ENCODE measurements at regions not wholly inside any gene's neighbourhood (a gene's known extent, or its start where the extent isn't known, plus 50 kb on each side); places are given as distances from the start of the nearest gene placed in this dataset.

DNA sequence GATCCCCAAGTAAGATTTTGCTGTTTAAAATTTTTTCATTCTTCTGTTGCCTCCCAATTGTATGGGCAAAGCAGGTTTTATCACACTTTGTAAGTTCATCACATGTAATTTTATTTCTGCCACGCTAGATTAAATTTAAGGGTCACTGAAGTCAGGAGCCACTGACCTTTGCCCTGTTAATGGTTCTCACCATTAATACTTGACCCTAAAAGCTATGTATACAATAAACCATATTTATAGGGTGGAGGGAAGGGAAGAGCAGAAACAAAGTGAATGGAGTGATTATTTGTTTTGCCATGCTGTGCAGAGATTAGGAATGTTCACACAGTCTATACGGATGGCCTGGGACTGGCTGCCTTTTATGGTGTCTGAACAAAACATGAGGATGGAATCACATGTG, 186.7 kb downstream of the BMP2 start:
- DNase-seq (ENCODE audit: low read depth) = no peak

DNA sequence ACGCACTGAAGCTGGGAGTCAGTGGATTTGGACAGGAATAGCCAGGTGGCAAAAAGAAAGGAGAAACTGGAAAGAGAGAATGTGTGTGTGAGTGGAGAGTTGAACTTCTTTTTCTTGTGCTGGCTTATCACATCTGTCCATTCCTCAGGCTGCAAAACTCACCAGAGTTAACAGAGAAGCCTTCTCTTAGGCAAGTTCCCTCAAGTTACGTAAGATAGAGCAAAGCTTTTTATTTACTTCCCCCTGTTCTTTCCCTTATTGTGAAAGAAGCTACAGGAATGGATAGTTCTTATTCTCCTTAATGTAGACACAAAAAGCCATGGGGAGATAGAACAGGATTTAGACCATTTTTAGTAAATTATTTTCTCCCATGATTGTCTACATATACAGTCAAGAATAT, 188.6 kb downstream of the BMP2 start:
- DNase-seq (ENCODE audit: low read depth) = no peak

DNA sequence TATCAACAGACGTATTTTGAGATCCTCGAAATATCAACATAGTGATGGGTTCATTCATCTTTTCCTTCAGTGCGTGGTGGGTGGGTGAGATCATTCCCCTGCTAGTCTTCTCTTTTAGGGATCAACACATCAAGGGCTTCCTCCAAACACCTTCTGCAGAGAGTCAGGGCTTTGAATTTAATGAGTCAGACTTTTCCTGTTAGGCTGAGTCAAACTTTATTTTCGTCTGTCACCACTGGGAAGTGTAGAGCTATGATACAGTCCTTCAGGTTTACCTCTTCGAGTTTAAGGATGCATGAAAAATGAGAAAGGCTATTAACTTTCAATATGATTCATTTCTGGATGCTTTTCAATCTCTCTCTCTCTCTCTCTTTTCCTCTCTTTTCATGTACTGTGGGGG, 189.1 kb downstream of the BMP2 start:
- DNase-seq (ENCODE audit: low read depth) = no peak

DNA sequence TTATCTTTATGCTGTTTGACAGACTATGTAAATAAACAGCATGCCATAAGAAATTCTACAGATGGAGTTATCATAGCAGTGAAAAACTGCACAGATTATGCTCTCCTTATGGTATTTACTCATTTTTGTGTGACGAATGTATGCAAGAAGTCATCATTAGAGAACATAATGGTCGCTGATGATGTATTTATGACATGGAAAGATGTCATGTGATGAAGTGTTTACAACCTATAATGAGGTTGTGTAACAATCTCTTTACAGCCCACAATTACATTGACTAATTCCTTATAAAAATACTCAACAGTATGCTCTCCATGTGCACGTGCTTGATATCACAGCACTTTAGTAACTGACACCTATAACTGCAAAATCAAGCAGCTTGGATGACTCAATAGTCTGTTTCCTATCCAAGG, 192.4 kb downstream of the BMP2 start:
- no peak for DNase-seq (ENCODE audit: low read depth)

DNA sequence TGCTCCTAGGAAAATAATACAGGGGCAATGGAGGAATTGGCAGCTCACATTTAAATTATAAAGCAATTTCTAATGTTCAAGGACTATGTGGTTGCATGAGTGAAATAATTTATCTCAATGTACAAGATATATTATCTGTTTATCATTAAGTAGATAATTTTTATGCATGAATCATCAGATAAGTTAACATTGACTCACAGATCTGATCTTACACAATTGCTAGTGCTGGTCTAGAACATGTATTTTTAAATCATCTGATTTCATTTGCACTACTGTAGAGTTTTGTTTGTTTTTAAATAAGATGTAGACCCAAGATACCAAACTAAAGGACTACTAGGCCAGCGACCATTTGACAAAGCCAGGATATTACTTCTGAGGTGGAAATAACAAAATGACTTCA, 199.2 kb downstream of the BMP2 start:
- DNase-seq (ENCODE audit: low read depth) = no peak

DNA sequence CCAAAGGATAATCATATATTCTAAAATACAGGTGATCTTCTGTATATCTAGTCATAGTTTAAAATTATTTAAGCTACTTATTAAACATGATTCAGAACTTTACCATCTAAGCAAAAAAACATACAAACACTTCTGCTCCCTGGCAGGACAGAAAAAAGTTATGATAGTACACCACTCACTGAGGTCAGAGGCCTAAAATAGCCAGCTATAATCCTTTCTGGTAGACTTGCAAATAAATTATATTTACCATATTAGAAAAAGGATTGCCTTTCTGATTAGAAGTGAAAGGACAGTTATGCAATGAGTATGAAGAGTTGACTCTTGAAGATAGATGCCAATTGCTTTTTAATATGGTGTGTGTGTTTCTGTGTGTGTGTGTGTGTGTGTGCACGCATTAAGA, 207.4 kb downstream of the BMP2 start:
- no peak for DNase-seq (ENCODE audit: low read depth)

DNA sequence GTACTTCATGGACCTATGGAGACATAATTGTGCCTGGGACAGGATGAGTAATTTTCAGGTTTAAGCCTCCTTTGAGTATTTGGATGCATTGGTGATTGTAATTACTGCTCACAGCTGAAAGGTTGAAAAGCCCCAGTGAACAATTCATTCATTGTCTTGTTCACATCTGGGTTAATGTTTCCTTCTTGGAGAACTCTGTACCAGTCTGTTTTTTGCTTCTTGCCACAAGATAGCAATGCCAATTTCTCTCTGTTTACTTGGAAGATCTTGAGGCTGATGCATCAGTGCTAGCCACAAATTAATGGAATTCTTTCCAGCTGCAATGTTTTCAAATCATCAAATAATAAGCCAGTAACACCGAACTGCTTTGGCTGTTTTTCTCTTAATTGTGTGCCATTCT, 207.8 kb downstream of the BMP2 start:
- DNase-seq (ENCODE audit: low read depth) = no peak

DNA sequence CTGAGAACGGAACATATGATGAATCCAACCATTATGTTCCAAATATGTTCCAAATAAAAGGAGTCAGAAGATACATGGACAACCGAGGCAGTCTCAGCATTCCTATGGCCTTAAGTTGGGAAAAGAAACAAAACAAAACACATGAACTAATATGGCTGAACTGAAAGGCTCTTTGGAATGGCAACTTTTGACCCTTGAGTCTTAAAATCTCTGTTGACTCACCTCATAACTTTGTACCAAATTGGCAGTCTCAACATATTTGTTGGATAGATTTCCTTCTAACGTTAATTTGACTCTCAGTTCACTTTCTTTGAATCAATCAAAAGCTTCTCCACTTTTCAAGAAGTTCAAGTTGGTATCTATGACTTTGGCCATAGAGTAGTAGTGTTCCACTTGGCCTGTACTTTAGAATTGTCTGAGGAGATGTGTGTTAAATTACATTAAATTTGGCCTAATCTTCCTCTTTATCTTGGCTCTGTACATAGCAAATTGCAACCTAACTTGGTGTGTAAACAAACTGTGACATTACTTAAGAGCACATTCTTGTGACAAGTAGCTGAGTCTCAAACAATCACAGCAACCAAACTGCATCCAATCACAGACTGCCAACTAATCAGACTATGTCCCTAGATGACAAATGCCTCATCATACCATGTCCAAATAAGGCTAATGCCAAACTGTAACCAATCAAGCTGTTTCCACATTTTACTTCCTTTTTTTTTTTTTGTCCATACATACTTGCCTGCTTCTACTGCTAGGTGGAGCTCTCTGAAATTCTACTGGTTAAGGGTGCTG, 208.8 kb downstream of the BMP2 start:
- no peak for DNase-seq (ENCODE audit: low read depth)

DNA sequence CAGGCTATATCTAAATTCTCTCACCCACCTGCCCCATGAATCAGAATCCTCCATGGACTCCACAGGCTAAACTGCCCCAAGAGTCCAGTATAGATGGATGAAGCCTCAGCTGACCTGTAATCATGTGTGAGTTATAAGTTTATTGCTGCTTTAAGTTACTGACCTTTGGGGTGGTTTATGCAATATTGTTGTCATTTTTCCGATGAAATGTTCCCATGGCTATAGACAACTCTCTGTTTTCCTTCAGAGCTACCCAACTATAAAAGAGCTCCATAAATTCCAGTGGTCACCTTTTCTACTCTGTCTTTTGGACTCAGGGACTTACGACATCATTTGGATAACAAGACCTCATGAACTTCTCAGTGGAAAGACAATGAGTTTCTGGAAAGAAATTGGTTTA, 212.1 kb downstream of the BMP2 start:
- no peak for DNase-seq (ENCODE audit: low read depth)

DNA sequence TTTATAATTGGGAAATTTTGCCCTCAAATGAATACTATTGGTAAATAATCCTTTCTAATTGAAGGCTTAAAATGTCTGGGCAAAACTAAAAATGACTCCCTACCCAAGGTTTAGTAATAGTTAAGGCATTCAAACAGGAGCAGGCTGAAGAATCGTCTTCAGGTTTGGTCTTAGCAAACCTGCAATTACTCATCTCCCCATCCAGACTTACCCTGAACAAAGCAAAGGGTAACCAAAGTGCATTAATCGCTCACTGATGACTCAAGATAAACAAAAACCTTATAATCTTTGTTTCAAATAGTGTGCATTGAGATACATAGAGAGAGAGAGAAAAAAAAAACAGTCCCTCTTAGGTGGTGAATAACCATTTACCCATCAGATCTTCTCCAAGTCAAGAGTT, 225.5 kb downstream of the BMP2 start:
- DNase-seq (ENCODE audit: low read depth) = no peak

DNA sequence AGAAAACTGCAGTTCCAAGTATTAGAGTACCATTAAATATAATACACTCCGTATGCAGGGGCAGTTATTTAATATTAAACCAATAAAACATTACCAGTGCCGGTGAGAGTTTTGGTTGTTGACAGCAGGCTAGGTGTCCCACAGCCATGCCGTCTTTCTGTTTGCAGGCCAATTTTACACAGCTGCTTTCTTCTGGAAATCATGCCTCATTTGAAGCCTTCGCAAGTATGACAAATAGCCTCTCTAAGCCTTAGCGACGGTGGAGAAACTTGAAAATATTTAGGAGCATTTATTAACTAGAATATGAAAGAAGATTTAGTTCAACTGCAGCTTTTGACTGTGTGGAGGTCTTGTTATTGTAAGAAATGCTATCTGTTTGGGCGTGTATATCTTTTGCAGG, 226.0 kb downstream of the BMP2 start:
- DNase-seq (ENCODE audit: low read depth) = no peak

DNA sequence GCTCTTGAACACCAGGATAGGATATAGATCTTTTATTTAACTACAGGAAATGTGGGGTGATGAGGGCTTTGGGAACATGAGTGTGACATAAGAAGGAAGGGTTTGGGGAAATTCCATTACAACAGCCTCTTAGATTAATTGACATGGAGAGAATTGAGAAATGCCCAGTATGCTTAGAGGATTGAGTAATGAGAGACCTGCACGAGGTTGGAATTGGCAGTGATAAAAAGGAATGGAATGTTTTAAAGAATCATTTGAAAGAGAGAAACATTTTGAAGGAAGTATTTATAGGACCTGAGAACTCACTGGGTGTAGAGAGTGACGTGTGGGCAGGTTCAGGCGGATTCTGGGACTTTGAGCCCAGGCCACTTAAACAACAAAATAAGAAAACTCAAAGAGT, 227.0 kb downstream of the BMP2 start:
- no peak for DNase-seq (ENCODE audit: low read depth)

DNA sequence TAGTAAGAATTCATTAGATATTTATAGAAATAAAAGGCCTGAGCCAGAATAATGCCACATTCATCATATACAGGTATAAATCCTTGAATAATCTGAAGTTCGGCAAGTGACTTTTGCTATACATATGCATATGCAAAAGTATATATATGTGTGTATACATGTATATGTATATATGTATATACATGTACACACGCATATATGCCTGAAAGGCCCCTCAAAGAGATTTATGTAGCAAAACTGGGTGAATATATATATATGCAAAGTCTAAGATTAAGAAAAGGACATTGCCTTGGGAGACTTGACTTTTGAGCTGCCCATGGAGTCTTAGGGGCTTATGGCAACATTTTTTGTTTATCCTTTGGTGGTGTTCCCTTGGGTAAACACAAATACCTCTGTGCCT, 231.4 kb downstream of the BMP2 start:
- no peak for DNase-seq (ENCODE audit: low read depth)

DNA sequence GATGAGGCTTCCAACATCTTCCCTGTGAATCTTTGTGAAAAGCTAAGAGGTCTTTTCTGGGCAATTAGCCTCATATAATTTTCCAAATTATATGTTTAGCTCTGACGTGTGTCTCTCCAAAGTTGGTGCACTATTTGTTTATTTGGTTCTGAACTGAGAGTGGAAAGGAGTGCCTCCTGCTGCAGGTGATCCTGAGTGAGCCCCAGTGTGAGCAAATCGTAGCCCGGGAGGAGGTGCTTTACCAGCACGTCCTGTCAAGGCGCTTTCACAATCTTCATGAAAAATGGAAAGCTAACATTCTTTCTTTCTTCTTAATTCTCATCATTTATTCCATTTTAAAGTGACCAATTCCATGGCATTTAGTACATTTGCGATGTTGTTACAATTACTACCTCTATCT, 231.9 kb downstream of the BMP2 start:
- no peak for DNase-seq (ENCODE audit: low read depth)

DNA sequence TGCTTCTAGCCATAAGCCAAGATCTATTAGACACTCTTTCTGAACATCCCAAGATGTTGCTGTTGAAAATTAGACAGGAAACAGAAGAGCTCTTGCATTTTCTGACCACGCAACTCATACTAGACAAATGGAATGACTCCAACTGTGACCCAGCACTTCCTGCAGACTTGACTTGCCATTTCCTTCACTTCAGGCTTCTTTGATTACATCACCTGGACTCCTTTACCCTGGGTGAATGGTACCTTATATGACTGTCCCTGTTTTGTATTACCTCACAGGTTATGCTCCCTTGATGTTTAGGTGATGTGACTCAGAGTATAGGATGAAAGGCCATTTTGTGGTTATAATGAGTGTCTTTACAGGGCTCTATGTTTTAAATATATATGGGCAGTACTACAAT, 236.1 kb downstream of the BMP2 start:
- no peak for DNase-seq (ENCODE audit: low read depth)

DNA sequence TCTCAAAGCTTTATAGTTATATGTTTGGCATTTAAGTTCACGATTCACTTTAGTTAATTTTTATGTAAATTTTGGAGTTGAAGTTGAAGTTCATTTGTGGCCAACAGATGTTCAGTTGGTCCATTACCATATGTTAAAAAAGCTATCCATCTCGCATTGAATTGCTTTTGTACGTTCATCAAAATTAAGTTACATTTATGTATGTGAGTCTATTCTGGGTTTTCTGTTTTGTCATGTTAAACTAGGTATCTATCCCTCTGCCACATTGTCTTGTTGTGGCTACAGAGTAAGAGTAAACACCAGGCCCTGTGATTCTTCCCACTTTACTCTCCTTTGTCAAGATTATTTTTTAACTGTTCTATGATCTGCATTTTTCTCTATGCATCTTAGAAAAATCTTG, 237.3 kb downstream of the BMP2 start:
- no peak for DNase-seq (ENCODE audit: low read depth)

DNA sequence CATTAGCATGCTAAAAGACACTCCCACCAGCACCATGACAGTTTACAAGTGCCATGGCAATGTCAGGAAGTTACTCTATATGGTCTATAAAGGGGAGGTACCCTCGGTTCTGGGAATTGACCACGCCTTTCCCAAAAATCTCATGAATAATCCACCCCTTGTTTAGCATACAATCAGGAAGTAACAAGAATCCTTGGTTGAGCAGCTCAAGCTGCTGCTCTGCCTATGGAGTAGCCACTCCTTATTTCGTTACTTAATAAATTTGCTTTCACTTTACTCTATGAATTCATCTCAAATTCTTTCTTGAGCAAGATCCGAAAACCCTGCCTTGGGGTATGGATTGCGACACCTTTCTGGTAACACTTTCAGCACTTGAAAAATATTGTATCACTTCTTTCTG, 243.0 kb downstream of the BMP2 start:
- DNase-seq (ENCODE audit: low read depth) = no peak

DNA sequence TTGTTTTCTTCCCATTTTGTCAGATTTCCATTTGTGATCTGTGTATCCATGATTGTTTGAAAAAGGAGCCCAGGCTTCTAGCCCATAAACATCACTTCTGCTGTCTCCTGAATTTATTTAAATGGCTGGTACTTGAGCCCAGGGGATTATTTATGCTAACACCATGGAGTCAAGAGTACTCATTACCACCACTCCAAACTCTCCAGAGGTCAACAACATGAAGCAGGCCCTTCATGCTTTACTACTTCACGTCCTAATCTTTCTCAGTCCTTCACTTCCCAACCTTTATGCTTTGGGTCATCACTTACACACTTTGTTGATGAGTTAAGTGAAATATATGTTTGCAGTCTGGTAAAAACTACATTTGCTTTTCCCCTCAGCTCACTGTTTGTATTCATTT, 247.8 kb downstream of the BMP2 start:
- no peak for DNase-seq (ENCODE audit: low read depth)

DNA sequence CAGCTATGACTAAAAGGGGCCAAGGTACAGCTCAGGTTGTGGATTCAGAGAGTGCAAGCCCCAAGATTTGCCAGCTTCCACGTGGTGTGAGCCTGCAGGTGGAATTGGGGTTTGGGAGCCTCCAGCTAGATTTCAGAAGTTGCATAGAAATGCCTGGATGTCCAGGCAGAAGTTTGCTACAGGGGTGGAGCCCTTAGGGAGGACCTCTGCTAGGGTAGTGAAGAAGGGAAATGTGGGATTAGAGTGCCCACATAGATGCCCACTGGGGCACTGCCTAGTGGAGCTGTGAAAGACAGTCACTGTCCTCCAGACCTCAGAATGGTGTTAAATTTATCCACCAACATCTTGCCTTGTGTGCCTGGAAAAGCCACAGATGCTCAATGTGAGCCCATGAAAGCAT, 255.1 kb downstream of the BMP2 start:
- DNase-seq (ENCODE audit: low read depth) = no peak

DNA sequence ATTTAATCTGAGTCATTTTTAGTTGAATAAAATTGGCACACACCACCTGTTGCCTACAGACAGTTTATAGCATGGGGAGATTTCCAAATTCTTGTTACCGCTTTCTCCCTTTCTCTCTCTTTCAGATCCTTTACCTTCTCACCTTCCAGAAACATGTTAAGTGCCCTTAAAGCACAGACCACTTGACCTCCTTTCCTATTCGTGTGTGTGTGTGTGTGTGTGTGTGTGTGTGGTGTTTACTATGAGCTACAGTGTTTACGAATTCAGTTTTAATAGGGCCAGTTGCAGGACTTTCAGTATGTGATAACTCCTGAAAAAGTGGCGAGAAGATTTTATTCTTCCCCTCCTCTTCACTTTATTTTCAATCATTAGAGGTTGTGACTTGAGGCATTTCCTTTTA, 258.1 kb downstream of the BMP2 start:
- DNase-seq (ENCODE audit: low read depth) = no peak

DNA sequence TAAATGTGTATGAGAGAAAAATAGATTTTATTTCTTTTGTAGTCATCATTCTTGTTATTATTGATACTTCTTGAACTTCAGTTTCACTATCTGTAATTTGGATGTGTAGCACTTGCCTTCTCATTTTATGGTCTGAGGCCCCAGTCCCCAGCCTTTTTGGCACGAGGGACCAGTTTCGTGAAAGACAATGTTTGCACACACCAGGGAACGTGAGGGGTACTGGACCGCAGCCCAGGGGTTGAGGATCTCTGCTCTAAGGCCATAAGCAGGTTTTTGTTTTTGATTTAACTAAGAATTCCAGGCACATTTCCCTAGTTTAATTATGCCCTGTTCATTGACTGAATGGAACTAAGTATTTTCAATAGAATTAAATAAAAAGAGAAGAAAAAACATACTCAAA, 261.5 kb downstream of the BMP2 start:
- DNase-seq (ENCODE audit: low read depth) = no peak

DNA sequence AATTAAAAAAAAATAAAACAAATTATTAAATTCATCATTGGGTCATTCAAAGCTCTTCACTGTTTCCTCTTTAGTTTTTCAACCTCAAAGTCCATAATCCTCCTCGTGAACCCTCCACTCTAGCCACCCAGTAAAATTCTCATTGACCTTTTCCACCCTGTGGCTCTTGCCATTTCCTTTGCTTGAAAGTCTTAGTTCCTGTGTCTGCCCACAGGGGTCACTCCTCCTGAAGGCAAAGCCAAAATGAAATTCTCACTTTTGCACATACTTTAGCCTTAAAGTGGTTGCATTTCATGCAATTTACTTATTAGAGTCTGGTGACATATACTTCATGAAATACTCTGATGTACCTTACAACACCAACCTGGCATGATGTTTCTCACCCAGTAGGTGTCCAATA, 263.7 kb downstream of the BMP2 start:
- DNase-seq (ENCODE audit: low read depth) = no peak

DNA sequence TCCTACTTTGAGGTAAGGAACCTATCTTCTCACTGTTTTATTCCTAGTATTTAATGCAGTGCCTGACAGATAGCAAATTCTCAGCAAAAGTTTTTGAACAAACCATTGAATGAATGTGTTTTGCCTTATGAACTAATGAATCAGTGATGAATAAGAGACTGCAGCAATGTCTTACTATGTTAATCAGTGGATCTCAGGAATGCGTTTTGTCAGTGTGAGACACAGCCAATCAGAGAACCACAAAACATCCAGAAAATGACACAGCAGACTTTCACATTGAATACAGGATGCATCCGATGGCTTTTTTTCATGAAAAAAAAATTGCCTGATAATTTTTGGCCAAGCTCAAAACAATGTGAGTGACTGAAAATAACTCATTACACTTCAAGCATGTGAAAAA, 270.5 kb downstream of the BMP2 start:
- no peak for DNase-seq (ENCODE audit: low read depth)

DNA sequence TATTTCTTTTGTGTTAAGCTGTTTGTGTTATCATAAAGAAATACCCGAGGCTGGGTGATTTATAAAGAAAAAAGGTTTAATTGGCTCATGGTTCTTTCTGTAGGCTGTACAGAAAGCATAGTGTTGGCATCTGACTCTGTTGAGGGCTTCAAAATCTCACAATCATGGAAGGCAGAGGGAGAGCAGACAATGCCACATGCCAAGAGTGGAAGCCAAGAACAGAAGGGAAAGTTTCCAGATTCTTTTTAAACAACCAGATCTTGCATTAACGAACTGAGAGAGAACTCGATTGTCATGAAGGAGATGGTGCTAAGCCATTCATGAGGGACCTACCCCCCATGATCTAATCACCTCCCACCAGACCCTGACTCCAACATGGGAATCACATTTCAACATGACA, 290.1 kb downstream of the BMP2 start:
- DNase-seq (ENCODE audit: low read depth) = no peak

Measured in LHCN-M2 (cell line).